ENCODE measurements at regions not wholly inside any gene's neighbourhood (a gene's known extent, or its start where the extent isn't known, plus 50 kb on each side); places are given as distances from the start of the nearest gene placed in this dataset.
A peak's percentile ranks its signal among the peaks of the same experiment; 100 is the strongest.
"Not testable (repeated sequence)": the region's sequence is repeated elsewhere in the genome, so short reads cannot be mapped to it uniquely, and the experiment has no call there.

DNA sequence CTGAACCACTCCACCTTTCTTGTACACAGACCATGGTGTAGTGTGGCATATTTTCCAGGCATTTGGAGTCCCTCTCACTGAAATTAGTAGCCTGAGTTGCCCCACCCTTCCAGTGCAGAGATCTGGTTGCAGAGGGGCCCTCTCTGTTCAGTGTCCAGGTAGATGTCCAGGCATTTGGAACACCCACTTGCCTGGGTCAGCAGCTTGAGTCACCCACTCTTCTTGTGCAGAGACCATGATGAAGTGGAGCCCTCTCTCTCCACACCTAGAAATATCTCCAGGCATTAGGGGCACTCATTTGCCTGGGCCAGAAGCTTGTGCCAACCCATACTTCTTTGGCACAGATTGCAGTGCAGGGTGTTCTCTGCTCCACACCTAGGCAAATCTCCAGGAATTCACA lies 2733.3 kb downstream of the PCDH7 start:
- DNase-seq = no peak

DNA sequence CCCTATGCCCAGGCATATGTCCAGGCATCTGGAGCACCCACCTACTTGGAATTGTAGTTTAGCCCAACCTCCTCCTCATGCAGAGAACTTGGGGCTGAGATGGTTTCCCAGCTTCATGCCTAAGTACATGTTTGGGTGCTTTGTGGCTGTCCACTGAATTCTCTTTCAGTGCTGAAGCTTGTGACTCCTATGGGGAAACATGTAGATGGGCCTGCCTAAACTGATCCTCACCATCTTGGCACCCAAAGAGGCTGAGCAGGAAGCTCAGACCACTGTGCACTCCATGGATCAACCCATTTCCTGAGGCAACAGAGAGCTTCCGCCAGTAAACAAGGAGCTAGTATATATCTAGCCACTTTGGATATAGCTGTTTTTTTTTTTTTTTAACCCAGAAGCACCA lies 2733.7 kb downstream of the PCDH7 start:
- no peak for DNase-seq

- DNase-seq = no peak
Observed at GRCh38 chr4:33465565-33465964, 2745.4 kb downstream of the PCDH7 start.

- DNase-seq = no peak
Observed at GRCh38 chr4:33467291-33467690, 2747.1 kb downstream of the PCDH7 start.

DNA sequence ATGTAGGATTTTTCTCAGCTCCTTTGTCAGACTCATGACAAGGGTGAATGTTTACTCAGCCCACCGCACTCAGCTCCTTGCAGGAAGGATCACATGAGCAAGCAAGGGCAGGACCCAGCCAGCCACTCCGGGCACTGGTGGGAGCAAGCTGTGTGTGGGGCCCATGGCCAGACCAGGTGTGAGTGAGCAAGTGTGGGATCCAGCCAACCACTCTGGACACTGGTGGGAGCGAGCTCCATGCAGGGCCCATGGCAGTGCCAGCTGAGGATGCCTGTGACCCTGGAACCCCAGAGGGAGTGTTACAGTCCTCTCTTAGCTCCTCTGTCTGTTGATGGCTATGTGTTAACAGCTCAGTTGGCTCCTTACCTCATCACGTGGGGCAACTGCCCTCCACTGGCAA lies 2750.6 kb downstream of the PCDH7 start:
- no peak for DNase-seq

DNA sequence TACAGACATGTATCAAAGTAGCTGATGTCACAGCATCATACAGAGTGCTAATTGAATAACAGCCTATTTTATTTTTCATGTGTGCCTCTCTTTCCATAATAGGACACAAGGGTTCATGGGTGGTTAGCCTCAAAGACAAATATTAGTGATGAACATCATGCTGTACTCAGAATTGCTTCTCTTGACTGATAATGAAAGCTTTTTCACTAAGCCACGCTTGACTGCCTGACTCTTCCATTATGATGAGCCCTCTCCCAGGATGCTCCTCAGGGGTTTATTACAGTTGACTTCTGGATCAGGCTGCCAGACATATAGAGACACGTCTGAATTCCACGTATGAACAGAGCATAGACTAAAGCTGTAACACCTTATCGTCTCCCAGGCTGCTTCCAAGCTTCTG lies 2757.5 kb downstream of the PCDH7 start:
- DNase-seq = no peak

GRCh38 chr4:33482773-33483172 lies 2761.5 kb downstream of the ARAP2 start:
- DNase-seq = no peak

DNA sequence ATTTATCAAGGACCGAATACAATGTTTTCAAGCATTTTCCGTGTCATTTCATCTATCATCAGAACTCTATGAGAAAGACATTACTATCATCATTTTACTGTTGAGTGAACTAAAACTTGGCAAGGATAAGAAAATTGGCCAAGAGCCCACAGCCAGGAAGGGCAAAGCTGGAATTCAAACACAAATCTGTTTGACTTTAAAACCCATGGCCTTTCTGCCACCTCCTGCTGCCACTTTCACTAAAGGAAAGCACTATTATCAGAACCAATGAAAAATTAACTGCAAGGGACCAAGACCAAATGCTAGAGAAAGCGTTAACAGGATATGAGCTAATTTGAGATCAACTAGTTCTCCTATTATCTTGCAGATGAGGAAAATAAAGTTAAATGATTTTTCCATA lies 2759.2 kb downstream of the ARAP2 start:
- DNase-seq = no peak

- DNase-seq = no peak
Observed at GRCh38 chr4:33493231-33493630, 2751.1 kb downstream of the ARAP2 start.

- DNase-seq = no peak
Observed at GRCh38 chr4:33494150-33494549, 2750.2 kb downstream of the ARAP2 start.

- not testable (repeated sequence) for DNase-seq
Observed at GRCh38 chr4:33501587-33501986, 2742.7 kb downstream of the ARAP2 start.

- DNase-seq = peak; percentile 1
Observed at GRCh38 chr4:33512397-33512796, 2731.9 kb downstream of the ARAP2 start.

DNA sequence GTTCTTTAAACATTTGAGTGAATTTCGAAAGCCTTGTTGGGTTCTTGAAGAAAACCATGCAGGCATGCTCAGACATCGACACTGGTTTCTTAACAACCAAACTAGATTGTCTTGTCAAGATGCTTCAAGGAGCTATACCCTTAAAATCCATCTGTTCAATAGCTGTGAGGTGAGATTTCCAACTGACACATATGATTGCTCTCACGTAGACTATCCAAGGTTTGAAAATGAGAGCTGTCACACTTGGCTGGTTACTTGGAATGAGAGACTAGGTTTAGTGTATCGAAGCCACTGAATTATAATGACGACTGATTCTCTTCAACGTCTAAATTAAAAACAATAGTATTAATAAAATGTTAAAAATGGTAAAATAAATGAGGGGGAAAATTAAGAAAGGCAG lies 2725.5 kb downstream of the ARAP2 start:
- DNase-seq = no peak

DNA sequence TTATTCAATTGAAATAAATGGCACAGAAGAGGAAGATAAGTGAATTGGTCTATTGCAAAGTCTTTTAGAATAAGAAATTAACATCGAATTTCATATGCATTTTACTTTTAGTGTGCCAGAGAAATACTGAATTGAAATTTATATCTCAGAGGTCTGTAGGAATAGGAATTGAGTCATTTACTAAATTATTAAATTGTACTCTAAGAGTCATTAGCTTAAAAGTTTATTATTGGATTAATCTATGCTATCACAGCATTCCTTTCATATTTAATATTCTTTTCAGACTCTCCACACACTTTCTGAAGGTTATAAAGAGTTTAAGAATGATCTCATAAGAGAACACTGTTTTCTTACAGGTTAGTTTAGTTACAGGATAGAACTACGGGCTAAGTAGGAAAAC lies 2711.5 kb downstream of the ARAP2 start:
- no peak for DNase-seq

- DNase-seq = no peak
Observed at GRCh38 chr4:33536898-33537297, 2707.4 kb downstream of the ARAP2 start.

DNA sequence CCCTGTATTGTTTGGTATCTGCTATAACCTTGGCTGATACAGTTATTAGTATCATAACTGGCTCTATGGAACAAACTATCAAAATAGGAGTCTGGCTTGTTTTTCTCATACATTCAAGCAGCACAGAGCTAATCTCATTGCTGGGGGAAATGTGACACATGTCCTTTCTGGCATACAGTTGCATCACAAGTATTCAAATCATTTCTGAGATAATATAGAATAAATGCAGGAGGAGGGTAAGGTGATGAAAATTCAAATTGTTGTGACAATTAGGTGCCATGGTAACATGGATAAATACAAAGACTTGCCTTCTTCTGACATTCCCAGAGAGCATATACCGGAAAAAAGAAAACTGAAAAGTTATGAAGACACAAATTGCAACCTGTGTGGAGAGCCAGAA lies 2706.8 kb downstream of the ARAP2 start:
- DNase-seq = no peak

DNA sequence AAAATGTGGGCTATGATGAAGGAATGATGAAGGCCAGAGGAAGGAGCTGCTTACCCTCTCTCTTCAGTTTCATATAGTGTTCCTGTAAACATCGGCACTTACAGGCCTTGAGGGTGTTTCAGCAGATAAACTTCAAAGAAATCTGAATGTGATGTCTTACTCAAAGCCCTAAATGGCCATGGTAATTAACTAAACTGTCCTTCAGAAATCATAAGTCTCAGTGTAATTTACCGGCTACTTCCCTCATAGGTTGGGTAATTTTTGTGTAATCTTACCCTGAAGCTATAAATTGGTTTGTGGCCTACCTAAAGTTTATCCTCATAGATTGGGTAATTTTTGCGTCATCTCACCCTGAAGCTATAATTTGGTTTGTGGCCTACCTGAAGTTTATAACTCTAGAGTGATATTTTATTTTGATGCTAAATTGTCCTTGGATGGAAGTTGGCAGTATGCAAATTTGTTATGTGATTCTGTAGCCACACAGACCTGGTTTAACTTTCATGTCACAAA lies 2700.3 kb downstream of the ARAP2 start:
- no peak for DNase-seq

DNA sequence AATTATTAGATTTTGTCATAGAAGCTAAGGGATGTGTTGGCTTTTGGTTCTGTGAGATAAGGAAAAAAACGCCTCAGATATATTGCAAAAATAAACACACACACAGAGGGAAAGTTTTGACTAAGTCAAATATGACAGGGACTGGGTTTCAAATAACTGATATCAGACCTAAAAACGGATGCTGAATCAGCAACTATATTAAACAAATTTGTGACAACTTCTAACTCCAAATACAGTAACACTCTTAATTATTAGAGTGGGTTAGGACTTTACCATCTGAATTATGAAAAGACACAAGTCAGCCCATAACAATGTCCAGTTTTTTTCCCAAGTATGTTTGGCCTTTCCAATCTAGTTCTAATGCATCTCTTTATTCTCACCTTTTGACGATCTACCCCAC lies 2693.1 kb downstream of the ARAP2 start:
- no peak for DNase-seq

- DNase-seq = no peak
Observed at GRCh38 chr4:33561259-33561658, 2683.1 kb downstream of the ARAP2 start.

GRCh38 chr4:33566649-33567048 lies 2677.7 kb downstream of the ARAP2 start:
- no peak for DNase-seq

DNA sequence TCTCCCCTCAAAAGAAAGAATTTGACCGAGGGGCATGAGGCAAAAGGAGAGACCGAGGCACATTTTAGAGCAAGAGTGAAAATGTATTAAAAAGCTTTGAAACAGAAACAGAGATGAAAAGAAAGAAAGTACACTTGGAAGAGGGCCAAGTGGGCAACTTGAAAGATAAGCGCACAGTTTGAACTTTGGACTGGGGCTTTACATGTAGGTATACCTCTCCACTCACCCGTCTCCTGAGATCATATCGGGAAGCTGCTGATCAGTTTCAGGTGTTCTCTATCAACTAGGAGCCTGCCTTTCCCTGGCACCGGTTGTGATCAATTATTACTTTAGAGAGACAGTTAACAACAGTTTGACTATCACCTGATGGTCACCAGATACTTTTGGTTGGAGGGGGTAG lies 2666.5 kb downstream of the ARAP2 start:
- no peak for DNase-seq

- no peak for DNase-seq
Observed at GRCh38 chr4:33579951-33580350, 2664.4 kb downstream of the ARAP2 start.

DNA sequence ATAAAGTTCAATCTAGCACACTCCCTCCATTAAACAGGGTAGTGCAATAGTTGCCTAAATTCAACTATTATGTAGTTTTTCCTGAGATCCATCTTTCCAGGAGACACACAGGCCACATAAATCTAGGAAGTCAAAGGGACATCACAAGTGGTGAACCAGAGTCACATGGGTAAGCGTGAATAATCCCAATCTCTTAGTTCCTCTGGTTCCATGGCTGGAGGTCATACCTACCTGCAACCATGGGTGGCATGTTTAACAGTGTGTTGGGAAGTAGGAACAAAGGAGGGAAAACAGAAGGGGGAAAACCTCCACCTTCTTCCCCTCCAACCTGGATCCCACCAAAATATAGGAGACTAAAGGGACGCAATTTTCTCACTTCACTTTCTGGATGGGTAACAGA lies 2651.6 kb downstream of the ARAP2 start:
- DNase-seq = no peak

DNA sequence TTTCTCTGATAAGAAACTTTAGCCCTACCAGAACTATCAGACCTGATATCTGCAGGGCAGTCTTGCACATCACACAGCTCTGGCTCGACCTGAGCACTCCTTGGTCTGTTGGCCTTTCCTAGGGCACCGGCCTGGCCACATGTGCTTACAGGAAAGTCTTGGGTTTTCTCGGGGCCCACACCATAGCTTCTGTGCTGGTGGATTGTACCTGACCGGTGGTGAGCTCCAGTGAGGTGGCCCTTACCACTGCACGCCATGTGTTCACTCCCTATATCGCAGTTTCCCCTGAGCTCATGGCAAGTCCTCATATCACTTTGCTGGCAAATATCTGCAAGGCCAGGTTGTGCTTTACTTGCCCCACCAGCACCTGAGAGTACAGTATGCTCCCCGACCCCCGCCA lies 2637.4 kb downstream of the ARAP2 start:
- no peak for DNase-seq

DNA sequence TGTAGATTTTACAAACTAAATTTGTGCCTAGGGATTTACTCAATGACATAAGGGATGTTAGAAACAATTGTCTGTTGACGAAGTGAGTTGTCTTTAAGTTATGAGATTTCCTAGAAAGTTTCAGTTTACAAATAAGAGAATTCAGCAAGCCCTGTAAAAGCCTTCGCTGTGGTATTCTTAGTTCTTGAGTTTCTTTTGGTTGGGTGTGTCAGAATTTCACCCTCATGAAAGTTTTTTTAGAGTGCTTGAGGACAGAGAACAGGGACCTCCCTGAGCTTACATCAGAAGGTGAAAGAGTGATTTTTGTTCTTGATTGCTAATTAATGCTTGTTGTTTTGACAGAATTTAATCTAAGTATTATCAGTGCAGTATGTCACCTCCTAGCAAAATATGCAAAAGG lies 2628.2 kb downstream of the ARAP2 start:
- DNase-seq = no peak

DNA sequence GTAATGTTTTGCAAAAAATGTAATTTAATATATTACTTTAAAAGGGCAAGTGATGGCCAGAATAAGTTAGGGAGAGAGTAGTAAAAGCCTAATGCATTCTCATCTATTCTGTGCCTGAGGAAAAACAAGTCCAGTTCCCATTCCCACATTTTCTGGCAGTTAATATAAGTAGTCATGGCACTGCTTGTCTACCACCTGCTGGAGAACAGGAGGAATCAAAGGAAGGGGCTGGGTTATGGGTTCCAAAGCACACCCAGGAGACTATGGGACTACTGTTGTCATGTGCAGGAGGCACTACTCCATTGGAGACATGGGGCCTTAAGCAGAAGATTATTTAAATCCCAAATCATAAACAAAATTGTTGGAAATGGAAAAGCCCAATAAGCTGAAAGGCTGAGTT lies 2618.6 kb downstream of the ARAP2 start:
- DNase-seq = no peak
